ENCODE measurements at regions not wholly inside any gene's neighbourhood (a gene's known extent, or its start where the extent isn't known, plus 50 kb on each side); places are given as distances from the start of the nearest gene placed in this dataset.

GRCh38 chr4:26160591-26160990 is 160.2 kb upstream of the RBPJ start:
- Histone ChIP-seq H3K9me3 (replicated peaks in 1 of 2; ENCODE audit: control insufficient read depth in 1 of 2, insufficient read depth in 1 of 2, low read length in 2 of 2) (no peaks in the 10 kb centered on the region), H3K4me3 (replicated peaks in 1 of 3; ENCODE audit: low read depth in 2 of 3, low read length in 3 of 3) (no peak overlapping the region), H3K4me2 (replicated peaks; ENCODE audit: extremely low read depth, low read length, poor library complexity, severe bottlenecking) (no peak overlapping the region), H3K4me1 (ENCODE audit: control insufficient read depth in 1 of 2, insufficient read depth in 2 of 2, low read length in 2 of 2) (peaks cover 0 to 11% of the 10 kb centered on the region in 2 donors), H3K27me3 (ENCODE audit: control insufficient read depth in 2 of 2, insufficient read depth in 2 of 2, low read length in 2 of 2) (no peaks in the 10 kb centered on the region), H3K79me2 (ENCODE audit: insufficient read depth, low read length) (no peaks in the 10 kb centered on the region), H3K9ac (ENCODE audit: insufficient read depth, low read length, poor library complexity, severe bottlenecking) (no peak overlapping the region), H4K20me1 (ENCODE audit: insufficient read depth, low read length) (no peaks in the 10 kb centered on the region), H3K36me3 (replicated peaks in 1 of 2; ENCODE audit: control insufficient read depth in 1 of 2, insufficient read depth in 2 of 2, low read length in 2 of 2) (no peaks in the 10 kb centered on the region), H2AFZ (ENCODE audit: insufficient read depth, low read depth, low read length, poor library complexity, severe bottlenecking) (no peak overlapping the region), H3K27ac (ENCODE audit: low read depth in 1 of 2, low read length in 2 of 2) (no peak overlapping the region)
- Mint-ChIP-seq H3K9me3 (peaks cover 0 to 3% (median 0%) of the 10 kb centered on the region in 7 donors), H3K4me3 (no peak overlapping the region), H3K4me1 (peaks cover 14% of the 10 kb centered on the region), H3K36me3 (no peaks in the 10 kb centered on the region), H3K27me3 (ENCODE audit: low read depth in 3 of 3) (no peaks in the 10 kb centered on the region), H3K27ac (no peak overlapping the region)
- TF ChIP-seq, protein P1, sequence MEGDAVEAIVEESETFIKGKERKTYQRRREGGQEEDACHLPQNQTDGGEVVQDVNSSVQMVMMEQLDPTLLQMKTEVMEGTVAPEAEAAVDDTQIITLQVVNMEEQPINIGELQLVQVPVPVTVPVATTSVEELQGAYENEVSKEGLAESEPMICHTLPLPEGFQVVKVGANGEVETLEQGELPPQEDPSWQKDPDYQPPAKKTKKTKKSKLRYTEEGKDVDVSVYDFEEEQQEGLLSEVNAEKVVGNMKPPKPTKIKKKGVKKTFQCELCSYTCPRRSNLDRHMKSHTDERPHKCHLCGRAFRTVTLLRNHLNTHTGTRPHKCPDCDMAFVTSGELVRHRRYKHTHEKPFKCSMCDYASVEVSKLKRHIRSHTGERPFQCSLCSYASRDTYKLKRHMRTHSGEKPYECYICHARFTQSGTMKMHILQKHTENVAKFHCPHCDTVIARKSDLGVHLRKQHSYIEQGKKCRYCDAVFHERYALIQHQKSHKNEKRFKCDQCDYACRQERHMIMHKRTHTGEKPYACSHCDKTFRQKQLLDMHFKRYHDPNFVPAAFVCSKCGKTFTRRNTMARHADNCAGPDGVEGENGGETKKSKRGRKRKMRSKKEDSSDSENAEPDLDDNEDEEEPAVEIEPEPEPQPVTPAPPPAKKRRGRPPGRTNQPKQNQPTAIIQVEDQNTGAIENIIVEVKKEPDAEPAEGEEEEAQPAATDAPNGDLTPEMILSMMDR (IDR thresholded peaks at IDR 0.05) = no peak
- no peak for DNase-seq
- intact Hi-C loops (cut with micrococcal nuclease) = no loop called here
- 100% methylated on average over 2 of the region's 3 CpGs for WGBS (ENCODE audit: insufficient coverage)

- Mint-ChIP-seq H3K27me3 (ENCODE audit: low read depth in 3 of 3) (no peaks in the 10 kb centered on the region), H3K4me3 (no peak overlapping the region), H3K9me3 (peaks cover 0 to 3% (median 0%) of the 10 kb centered on the region in 7 donors), H3K4me1 (peaks cover 14% of the 10 kb centered on the region), H3K27ac (peak overlapping the region in 1 of 7 donors; percentile 25), H3K36me3 (no peaks in the 10 kb centered on the region)
- TF ChIP-seq, protein P1 (IDR thresholded peaks at IDR 0.05) = no peak
- WGBS (ENCODE audit: insufficient coverage) = no CpG with 5 or more reads among the region's 5 CpGs
- H2AFZ ChIP-seq (ENCODE audit: insufficient read depth, low read depth, low read length, poor library complexity, severe bottlenecking) = no peak overlapping the region
- DNase-seq = no peak
- intact Hi-C loops (cut with micrococcal nuclease) = no loop called here
- H3K4me3 ChIP-seq (replicated peaks in 1 of 3; ENCODE audit: low read depth in 2 of 3, low read length in 3 of 3) = no peak overlapping the region
- no peak overlapping the region for H3K4me2 ChIP-seq (replicated peaks; ENCODE audit: extremely low read depth, low read length, poor library complexity, severe bottlenecking)
- H3K9me3 ChIP-seq (replicated peaks in 1 of 2; ENCODE audit: control insufficient read depth in 1 of 2, insufficient read depth in 1 of 2, low read length in 2 of 2) = no peaks in the 10 kb centered on the region
- no peaks in the 10 kb centered on the region for H3K79me2 ChIP-seq (ENCODE audit: insufficient read depth, low read length)
- no peak overlapping the region for H3K27ac ChIP-seq (ENCODE audit: low read depth in 1 of 2, low read length in 2 of 2)
- no peaks in the 10 kb centered on the region for H4K20me1 ChIP-seq (ENCODE audit: insufficient read depth, low read length)
- no peaks in the 10 kb centered on the region for H3K27me3 ChIP-seq (ENCODE audit: control insufficient read depth in 2 of 2, insufficient read depth in 2 of 2, low read length in 2 of 2)
- no peak overlapping the region for H3K9ac ChIP-seq (ENCODE audit: insufficient read depth, low read length, poor library complexity, severe bottlenecking)
- peaks cover 0 to 11% of the 10 kb centered on the region in 2 donors for H3K4me1 ChIP-seq (ENCODE audit: control insufficient read depth in 1 of 2, insufficient read depth in 2 of 2, low read length in 2 of 2)
- H3K36me3 ChIP-seq (replicated peaks in 1 of 2; ENCODE audit: control insufficient read depth in 1 of 2, insufficient read depth in 2 of 2, low read length in 2 of 2) = no peaks in the 10 kb centered on the region
These were observed 159.6 kb upstream of the RBPJ start for GRCh38 chr4:26161030-26161824.

Measured in CD14-positive monocyte (primary cell).